K562 (cell line): ENCODE measurements at regions not wholly inside any gene's neighbourhood (a gene's known extent, or its start where the extent isn't known, plus 50 kb on each side); places are given as distances from the start of the nearest gene placed in this dataset.

Experiments
- ATAC-seq: fragments of 200-7000 bp; cut with Tn5 transposase; 3 replicates; pipeline ENCODE4 v1.9.1; 2020; ENCODE audit warnings: moderate library complexity
- BruUV-seq: library from RNA; stranded (reverse); fragments of 400-500 nt; replicated peaks from 2 replicates; lab custom pipeline; 2021; lab: Mats Ljungman, UMichigan
- CTCF ChIA-PET: fragments of 300-600 bp; formaldehyde crosslinking; extraction: SDS; loops from one replicate; lab custom pipeline; 2021; ENCODE audit warnings: low intra/inter-chr PET ratio; lab: Yijun Ruan, JAX
- POLR2A ChIA-PET: fragments of 300-600, 350-650 bp; sonication (Branson Sonifier 250); formaldehyde crosslinking; extraction: SDS; loops from one replicate; lab custom pipeline; 2021; ENCODE audit warnings: antibody characterized with exemption, inconsistent platforms; lab: Yijun Ruan, JAX
- DNase-seq, 4 experiments: peaks; one replicate each; pipeline versions ENCODE4 v3.0.0 to v3.0.0-alpha.2; 2011 to 2018; ENCODE audit warnings: low spot score in 3 of 4, mixed read lengths in 3 of 4; ENCODE audit errors: extremely low read depth in 1 of 4
- FAIRE-seq: peaks from 2 replicates; lab custom pipeline; 2011; peaks lifted over from hg19 to GRCh38; lab: Jason Lieb, UNC
- H2AFZ ChIP-seq: 2 replicates; pipeline ENCODE4 v1.6.0; 2011; ENCODE audit warnings: low read depth, low read length, control low read depth, inconsistent platforms
- H3K27ac ChIP-seq: fragments of 200-600 bp; 3 replicates; pipeline ENCODE4 v1.8.0; 2011; ENCODE audit warnings: low read depth, mild to moderate bottlenecking, control low read depth, inconsistent platforms, low read length, moderate library complexity, mixed read lengths; ENCODE audit errors: extremely low read depth
- H3K27me3 ChIP-seq, 2 experiments: fragments of 300-600 bp in 1 of 2; 2 replicates in 1 of 2; 3 replicates in 1 of 2; pipeline versions ENCODE4 v1.6.0 to v1.8.0; 2011; ENCODE audit warnings: inconsistent platforms in 2 of 2, low read length in 2 of 2, mild to moderate bottlenecking in 1 of 2, mixed read lengths in 1 of 2, moderate library complexity in 1 of 2; ENCODE audit not compliant: control insufficient read depth in 2 of 2, insufficient read depth in 2 of 2
- H3K36me3 ChIP-seq: fragments of 300-600 bp; 3 replicates; pipeline ENCODE4 v1.8.0; 2011; ENCODE audit warnings: mild to moderate bottlenecking, low read length, inconsistent platforms; ENCODE audit not compliant: control insufficient read depth, insufficient read depth
- H3K4me1 ChIP-seq, 2 experiments: fragments of 200-600 bp in 1 of 2; replicated peaks in 1 of 2; 2 replicates in 1 of 2; 3 replicates in 1 of 2; pipeline versions ENCODE4 v1.5.1 to v1.8.0; 2011; ENCODE audit warnings: inconsistent platforms in 2 of 2, low read length in 2 of 2, mild to moderate bottlenecking in 1 of 2, mixed read lengths in 1 of 2, moderate library complexity in 1 of 2; ENCODE audit not compliant: control insufficient read depth in 2 of 2, insufficient read depth in 2 of 2
- H3K4me2 ChIP-seq: 2 replicates; pipeline ENCODE4 v1.6.1; 2011; ENCODE audit warnings: low read length, control low read depth, inconsistent platforms, mixed read lengths; ENCODE audit not compliant: insufficient read depth
- H3K4me3 ChIP-seq: fragments of 200-600 bp; sonication (generic), shearing (Covaris generic); 2 replicates; pipeline ENCODE4 v1.5.1; 2016; ENCODE audit warnings: control low read depth, inconsistent platforms
- H3K79me2 ChIP-seq: fragments of 200-600 bp; 3 replicates; pipeline ENCODE4 v1.8.0; 2011; ENCODE audit warnings: low read length, inconsistent platforms; ENCODE audit not compliant: control insufficient read depth, insufficient read depth
- H3K9ac ChIP-seq, 2 experiments: 2 replicates each; pipeline versions ENCODE4 v1.6.0 to v1.6.1; 2011; ENCODE audit warnings: low read depth in 2 of 2, low read length in 2 of 2, control low read depth in 1 of 2, inconsistent platforms in 1 of 2, mild to moderate bottlenecking in 1 of 2, mixed read lengths in 1 of 2; ENCODE audit not compliant: insufficient read depth in 1 of 2
- H3K9me1 ChIP-seq: one replicate; pipeline ENCODE4 v1.6.0; 2011; ENCODE audit warnings: inconsistent platforms, mild to moderate bottlenecking, low read length, moderate library complexity; ENCODE audit not compliant: control insufficient read depth, insufficient read depth
- H3K9me3 ChIP-seq: replicated peaks from 2 replicates; pipeline ENCODE4 v1.5.1; 2011; ENCODE audit warnings: low read depth, low read length, inconsistent platforms; ENCODE audit not compliant: control insufficient read depth, insufficient read depth
- H4K20me1 ChIP-seq: replicated peaks from 2 replicates; pipeline ENCODE4 v1.6.1; 2011; ENCODE audit warnings: low read length, inconsistent platforms, mixed read lengths; ENCODE audit not compliant: control insufficient read depth, insufficient read depth
- BMI1 ChIP-seq: fragments of 150-350 bp; IDR thresholded peaks from 2 replicates; pipeline ENCODE4 v1.6.1; 2014; ENCODE audit warnings: low read length
- CCNT2 ChIP-seq: IDR thresholded peaks from 2 replicates; pipeline ENCODE4 v1.6.1; 2011; ENCODE audit warnings: borderline replicate concordance, low read depth, mild to moderate bottlenecking, moderate library complexity, mixed read lengths, low read length; ENCODE audit not compliant: insufficient read length; ENCODE audit errors: extremely low read depth
- FOXM1 ChIP-seq, 2 experiments: fragments of 450-650 bp in 1 of 2; sonication (generic) in 1 of 2; formaldehyde crosslinking in 1 of 2; IDR thresholded peaks; 2 replicates each; pipeline versions ENCODE4 v1.6.1 to v1.9.0; 2017 to 2022; ENCODE audit warnings: low read depth in 2 of 2, mild to moderate bottlenecking in 2 of 2, missing genetic modification reagents in 1 of 2, moderate library complexity in 1 of 2
- MTF1 ChIP-seq: fragments of 250-450 bp; sonication (Bioruptor Pico); IDR thresholded peaks from 2 replicates; pipeline ENCODE4 v1.9.0; 2021; ENCODE audit warnings: moderate library complexity, mild to moderate bottlenecking, inconsistent platforms, borderline replicate concordance
- PHB2 ChIP-seq: fragments of 450-650 bp; IDR thresholded peaks from 2 replicates; pipeline ENCODE4 v1.6.1; 2017; ENCODE audit warnings: low read depth
- PHF8 ChIP-seq: fragments of 200-600 bp; sonication (generic); IDR thresholded peaks from 2 replicates; pipeline ENCODE4 v1.6.1; 2012; ENCODE audit warnings: mixed run types, mild to moderate bottlenecking, inconsistent platforms, low read length, moderate library complexity, borderline replicate concordance
- POLR2B ChIP-seq: fragments of 450-650 bp; IDR thresholded peaks from 2 replicates; pipeline ENCODE4 v1.6.1; 2018; ENCODE audit warnings: low read depth; ENCODE audit not compliant: partially characterized antibody
- WGBS: fragments of 100-300 bp; shearing (Covaris generic); methylation state at CpG from one replicate; pipeline ENCODE4 v1.1.6; 2016; ENCODE audit warnings: low coverage, mixed read lengths; ENCODE audit not compliant: insufficient coverage; ENCODE audit errors: missing lambda C conversion rate; 5-methylcytosine and 5-hydroxymethylcytosine counted together
- in situ Hi-C: fragments of 300-500 bp; cut with MboI; formaldehyde crosslinking; loops from 4 replicates; pipeline ENCODE4 v1.15.0; 2018; ENCODE audit warnings: inconsistent platforms, mixed read lengths
- intact Hi-C: fragments of 100-400 bp; cut with micrococcal nuclease; formaldehyde crosslinking; loops from 2 replicates; pipeline ENCODE4 v1.14.2; 2022
- TF ChIP-seq, protein P1 (sequence below): fragments of 200-800 bp; sonication (Bioruptor generic); IDR thresholded peaks from 2 replicates; pipeline ENCODE4 v1.6.1; 2017; ENCODE audit warnings: missing genetic modification characterization, missing compliant biosample characterization

DNA sequence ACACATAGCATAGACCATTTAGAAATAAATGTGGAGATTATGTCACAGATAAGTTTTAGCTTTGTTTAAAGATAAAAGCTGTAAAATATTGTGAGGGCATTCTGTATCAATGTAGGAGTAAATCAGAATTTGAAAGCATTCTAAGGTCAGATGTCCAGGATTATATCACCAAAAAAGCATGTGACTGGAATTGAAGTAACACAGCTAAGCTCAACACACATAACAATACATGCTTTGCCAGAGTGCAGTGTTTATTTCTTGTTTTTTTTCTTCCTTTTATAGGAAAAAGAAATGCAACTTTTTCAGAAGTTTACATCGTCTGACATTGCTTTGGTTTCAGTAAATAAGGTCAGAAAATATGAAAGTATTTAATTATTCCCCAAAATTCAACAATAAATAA lies 183.4 kb downstream of the HTR7 start:
- H3K27me3 ChIP-seq: no peaks in the 10 kb centered on the region
- H3K27ac ChIP-seq: no peak overlapping the region
- H2AFZ ChIP-seq: no peak overlapping the region
- H3K9me1 ChIP-seq: no peaks in the 10 kb centered on the region
- no peaks in the 10 kb centered on the region for H3K4me1 ChIP-seq
- no peaks in the 10 kb centered on the region for H3K36me3 ChIP-seq
- intact Hi-C loops (no loop called here), in situ Hi-C loops (no loop called here)
- H3K9me3 ChIP-seq: no peaks in the 10 kb centered on the region; the same call in 1 of the 2 replicates
- no peak overlapping the region for H3K9ac ChIP-seq
- H3K4me2 ChIP-seq: no peak overlapping the region
- ATAC-seq (no peak), DNase-seq (no peak), FAIRE-seq (no peak)
- no peaks in the 10 kb centered on the region for H3K79me2 ChIP-seq
- TF ChIP-seq BMI1 (no peak), MTF1 (CRISPR knock-in tag) (no peak), POLR2B (no peak), PHB2 (no peak), PHF8 (no peak), CCNT2 (no peak), FOXM1 (IDR thresholded peaks at IDR 0.05; ENCODE audit: low read depth) (no peak), FOXM1 (CRISPR knock-in tag; IDR thresholded peaks at IDR 0.05; ENCODE audit: low read depth) (no peak)
- TF ChIP-seq, protein P1, sequence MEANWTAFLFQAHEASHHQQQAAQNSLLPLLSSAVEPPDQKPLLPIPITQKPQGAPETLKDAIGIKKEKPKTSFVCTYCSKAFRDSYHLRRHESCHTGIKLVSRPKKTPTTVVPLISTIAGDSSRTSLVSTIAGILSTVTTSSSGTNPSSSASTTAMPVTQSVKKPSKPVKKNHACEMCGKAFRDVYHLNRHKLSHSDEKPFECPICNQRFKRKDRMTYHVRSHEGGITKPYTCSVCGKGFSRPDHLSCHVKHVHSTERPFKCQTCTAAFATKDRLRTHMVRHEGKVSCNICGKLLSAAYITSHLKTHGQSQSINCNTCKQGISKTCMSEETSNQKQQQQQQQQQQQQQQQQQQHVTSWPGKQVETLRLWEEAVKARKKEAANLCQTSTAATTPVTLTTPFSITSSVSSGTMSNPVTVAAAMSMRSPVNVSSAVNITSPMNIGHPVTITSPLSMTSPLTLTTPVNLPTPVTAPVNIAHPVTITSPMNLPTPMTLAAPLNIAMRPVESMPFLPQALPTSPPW (CRISPR knock-in tag): no peak
- ChIA-PET POLR2A (no interaction called here), CTCF (no interaction called here)
- 0% methylated on average over 1 of the region's 1 CpG for WGBS
- H4K20me1 ChIP-seq: no peaks in the 10 kb centered on the region
- no peak overlapping the region for H3K4me3 ChIP-seq
- no TSS peak for BruUV-seq
